ENCODE measurements at regions not wholly inside any gene's neighbourhood (a gene's known extent, or its start where the extent isn't known, plus 50 kb on each side); places are given as distances from the start of the nearest gene placed in this dataset.

DNA sequence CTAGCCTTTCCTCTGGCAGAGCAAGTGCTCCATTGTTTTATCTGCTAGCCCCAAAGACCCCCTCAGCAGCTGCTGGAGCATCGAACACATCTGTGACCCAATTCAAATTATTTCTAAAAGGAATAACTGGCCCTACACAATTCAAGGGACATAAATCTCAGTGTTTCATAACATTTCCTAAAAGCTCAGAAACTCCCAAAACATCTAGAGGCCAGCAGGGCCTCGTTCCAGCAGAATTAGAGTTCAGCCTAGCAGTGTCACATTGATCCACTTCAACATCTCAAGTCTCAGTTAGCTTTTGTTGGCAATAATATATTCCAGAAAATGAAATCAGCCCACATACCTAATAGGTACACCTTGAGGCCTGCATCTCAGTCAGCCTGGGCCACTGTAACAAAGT, 179.1 kb downstream of the ETAA1 start:
- H3K27ac Mint-ChIP-seq: no peak overlapping the region
- ChIA-PET CTCF (no interaction called here), POLR2A (no interaction called here)
- no peaks in the 10 kb centered on the region for H3K4me1 Mint-ChIP-seq
- no peak overlapping the region for H3K4me3 Mint-ChIP-seq
- ATAC-seq (no peak), DNase-seq (ENCODE audit: low spot score) (no peak)
- TF ChIP-seq PREB (CRISPR knock-in tag; IDR thresholded peaks at IDR 0.05; ENCODE audit: borderline replicate concordance) (no peak), ELF4 (CRISPR knock-in tag; IDR thresholded peaks at IDR 0.05; ENCODE audit: low read depth) (no peak), RORB (CRISPR knock-in tag; IDR thresholded peaks at IDR 0.05) (no peak), USF2 (CRISPR knock-in tag; IDR thresholded peaks at IDR 0.05) (no peak), CREM (CRISPR knock-in tag; IDR thresholded peaks at IDR 0.05) (no peak), ZNF671 (CRISPR knock-in tag; IDR thresholded peaks at IDR 0.05) (no peak), FOXJ3 (CRISPR knock-in tag; IDR thresholded peaks at IDR 0.05; ENCODE audit: borderline replicate concordance) (no peak), GTF2I (CRISPR knock-in tag; conservative IDR thresholded peaks at IDR 0.05) (no peak), TCF7 (CRISPR knock-in tag; IDR thresholded peaks at IDR 0.05; ENCODE audit: low read depth) (no peak), ATF1 (CRISPR knock-in tag; IDR thresholded peaks at IDR 0.05) (no peak), SP1 (CRISPR knock-in tag; conservative IDR thresholded peaks at IDR 0.05) (no peak), HMGA2 (CRISPR knock-in tag; IDR thresholded peaks at IDR 0.05) (no peak)
- TF ChIP-seq, protein P1, sequence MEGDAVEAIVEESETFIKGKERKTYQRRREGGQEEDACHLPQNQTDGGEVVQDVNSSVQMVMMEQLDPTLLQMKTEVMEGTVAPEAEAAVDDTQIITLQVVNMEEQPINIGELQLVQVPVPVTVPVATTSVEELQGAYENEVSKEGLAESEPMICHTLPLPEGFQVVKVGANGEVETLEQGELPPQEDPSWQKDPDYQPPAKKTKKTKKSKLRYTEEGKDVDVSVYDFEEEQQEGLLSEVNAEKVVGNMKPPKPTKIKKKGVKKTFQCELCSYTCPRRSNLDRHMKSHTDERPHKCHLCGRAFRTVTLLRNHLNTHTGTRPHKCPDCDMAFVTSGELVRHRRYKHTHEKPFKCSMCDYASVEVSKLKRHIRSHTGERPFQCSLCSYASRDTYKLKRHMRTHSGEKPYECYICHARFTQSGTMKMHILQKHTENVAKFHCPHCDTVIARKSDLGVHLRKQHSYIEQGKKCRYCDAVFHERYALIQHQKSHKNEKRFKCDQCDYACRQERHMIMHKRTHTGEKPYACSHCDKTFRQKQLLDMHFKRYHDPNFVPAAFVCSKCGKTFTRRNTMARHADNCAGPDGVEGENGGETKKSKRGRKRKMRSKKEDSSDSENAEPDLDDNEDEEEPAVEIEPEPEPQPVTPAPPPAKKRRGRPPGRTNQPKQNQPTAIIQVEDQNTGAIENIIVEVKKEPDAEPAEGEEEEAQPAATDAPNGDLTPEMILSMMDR (IDR thresholded peaks at IDR 0.05): no peak
- TF ChIP-seq, protein P2, sequence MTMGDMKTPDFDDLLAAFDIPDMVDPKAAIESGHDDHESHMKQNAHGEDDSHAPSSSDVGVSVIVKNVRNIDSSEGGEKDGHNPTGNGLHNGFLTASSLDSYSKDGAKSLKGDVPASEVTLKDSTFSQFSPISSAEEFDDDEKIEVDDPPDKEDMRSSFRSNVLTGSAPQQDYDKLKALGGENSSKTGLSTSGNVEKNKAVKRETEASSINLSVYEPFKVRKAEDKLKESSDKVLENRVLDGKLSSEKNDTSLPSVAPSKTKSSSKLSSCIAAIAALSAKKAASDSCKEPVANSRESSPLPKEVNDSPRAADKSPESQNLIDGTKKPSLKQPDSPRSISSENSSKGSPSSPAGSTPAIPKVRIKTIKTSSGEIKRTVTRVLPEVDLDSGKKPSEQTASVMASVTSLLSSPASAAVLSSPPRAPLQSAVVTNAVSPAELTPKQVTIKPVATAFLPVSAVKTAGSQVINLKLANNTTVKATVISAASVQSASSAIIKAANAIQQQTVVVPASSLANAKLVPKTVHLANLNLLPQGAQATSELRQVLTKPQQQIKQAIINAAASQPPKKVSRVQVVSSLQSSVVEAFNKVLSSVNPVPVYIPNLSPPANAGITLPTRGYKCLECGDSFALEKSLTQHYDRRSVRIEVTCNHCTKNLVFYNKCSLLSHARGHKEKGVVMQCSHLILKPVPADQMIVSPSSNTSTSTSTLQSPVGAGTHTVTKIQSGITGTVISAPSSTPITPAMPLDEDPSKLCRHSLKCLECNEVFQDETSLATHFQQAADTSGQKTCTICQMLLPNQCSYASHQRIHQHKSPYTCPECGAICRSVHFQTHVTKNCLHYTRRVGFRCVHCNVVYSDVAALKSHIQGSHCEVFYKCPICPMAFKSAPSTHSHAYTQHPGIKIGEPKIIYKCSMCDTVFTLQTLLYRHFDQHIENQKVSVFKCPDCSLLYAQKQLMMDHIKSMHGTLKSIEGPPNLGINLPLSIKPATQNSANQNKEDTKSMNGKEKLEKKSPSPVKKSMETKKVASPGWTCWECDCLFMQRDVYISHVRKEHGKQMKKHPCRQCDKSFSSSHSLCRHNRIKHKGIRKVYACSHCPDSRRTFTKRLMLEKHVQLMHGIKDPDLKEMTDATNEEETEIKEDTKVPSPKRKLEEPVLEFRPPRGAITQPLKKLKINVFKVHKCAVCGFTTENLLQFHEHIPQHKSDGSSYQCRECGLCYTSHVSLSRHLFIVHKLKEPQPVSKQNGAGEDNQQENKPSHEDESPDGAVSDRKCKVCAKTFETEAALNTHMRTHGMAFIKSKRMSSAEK (CRISPR knock-in tag; IDR thresholded peaks at IDR 0.05; ENCODE audit: borderline replicate concordance): no peak
- TF ChIP-seq, protein P3, sequence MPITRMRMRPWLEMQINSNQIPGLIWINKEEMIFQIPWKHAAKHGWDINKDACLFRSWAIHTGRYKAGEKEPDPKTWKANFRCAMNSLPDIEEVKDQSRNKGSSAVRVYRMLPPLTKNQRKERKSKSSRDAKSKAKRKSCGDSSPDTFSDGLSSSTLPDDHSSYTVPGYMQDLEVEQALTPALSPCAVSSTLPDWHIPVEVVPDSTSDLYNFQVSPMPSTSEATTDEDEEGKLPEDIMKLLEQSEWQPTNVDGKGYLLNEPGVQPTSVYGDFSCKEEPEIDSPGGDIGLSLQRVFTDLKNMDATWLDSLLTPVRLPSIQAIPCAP (CRISPR knock-in tag; IDR thresholded peaks at IDR 0.05): no peak
- TF ChIP-seq, protein P4, sequence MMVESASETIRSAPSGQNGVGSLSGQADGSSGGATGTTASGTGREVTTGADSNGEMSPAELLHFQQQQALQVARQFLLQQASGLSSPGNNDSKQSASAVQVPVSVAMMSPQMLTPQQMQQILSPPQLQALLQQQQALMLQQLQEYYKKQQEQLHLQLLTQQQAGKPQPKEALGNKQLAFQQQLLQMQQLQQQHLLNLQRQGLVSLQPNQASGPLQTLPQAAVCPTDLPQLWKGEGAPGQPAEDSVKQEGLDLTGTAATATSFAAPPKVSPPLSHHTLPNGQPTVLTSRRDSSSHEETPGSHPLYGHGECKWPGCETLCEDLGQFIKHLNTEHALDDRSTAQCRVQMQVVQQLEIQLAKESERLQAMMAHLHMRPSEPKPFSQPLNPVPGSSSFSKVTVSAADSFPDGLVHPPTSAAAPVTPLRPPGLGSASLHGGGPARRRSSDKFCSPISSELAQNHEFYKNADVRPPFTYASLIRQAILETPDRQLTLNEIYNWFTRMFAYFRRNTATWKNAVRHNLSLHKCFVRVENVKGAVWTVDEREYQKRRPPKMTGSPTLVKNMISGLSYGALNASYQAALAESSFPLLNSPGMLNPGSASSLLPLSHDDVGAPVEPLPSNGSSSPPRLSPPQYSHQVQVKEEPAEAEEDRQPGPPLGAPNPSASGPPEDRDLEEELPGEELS (CRISPR knock-in tag; IDR thresholded peaks at IDR 0.05): no peak
- no peaks in the 10 kb centered on the region for H3K27me3 Mint-ChIP-seq (ENCODE audit: low read depth)
- no peaks in the 10 kb centered on the region for H3K9me3 Mint-ChIP-seq
- H3K36me3 Mint-ChIP-seq: no peaks in the 10 kb centered on the region
